DND-41 (cell line): ENCODE measurements at regions not wholly inside any gene's neighbourhood (a gene's known extent, or its start where the extent isn't known, plus 50 kb on each side); places are given as distances from the start of the nearest gene placed in this dataset.

Experiments used
- ATAC-seq: fragments of 200-7000 bp; cut with Tn5 transposase; 3 replicates; pipeline ENCODE4 v1.9.1; 2021; ENCODE audit warnings: low read depth; ENCODE audit not compliant: insufficient read depth
- DNase-seq: peaks from one replicate; pipeline ENCODE4 v3.0.0-alpha.2; 2020
- H2AFZ ChIP-seq: 2 replicates; pipeline ENCODE4 v1.6.0; 2012; ENCODE audit warnings: low read depth, low read length
- H3K27ac ChIP-seq: 2 replicates; pipeline ENCODE4 v1.5.1; 2012; ENCODE audit warnings: low read length, inconsistent platforms
- H3K27me3 ChIP-seq: fragments of 200-600 bp; sonication (generic); 2 replicates; pipeline ENCODE4 v1.6.0; 2012; ENCODE audit warnings: low read length, mild to moderate bottlenecking, inconsistent platforms; ENCODE audit not compliant: insufficient read depth, poor library complexity
- H3K36me3 ChIP-seq: 2 replicates; pipeline ENCODE4 v1.5.1; 2012; ENCODE audit warnings: low read length, inconsistent platforms; ENCODE audit not compliant: insufficient read depth
- H3K4me1 ChIP-seq: 2 replicates; pipeline ENCODE4 v1.5.1; 2012; ENCODE audit warnings: mild to moderate bottlenecking, low read length; ENCODE audit not compliant: insufficient read depth
- H3K4me2 ChIP-seq: 2 replicates; pipeline ENCODE4 v1.6.0; 2012; ENCODE audit warnings: mild to moderate bottlenecking, moderate library complexity, low read length, inconsistent platforms; ENCODE audit not compliant: insufficient read depth
- H3K4me3 ChIP-seq, 2 experiments: fragments of 200-600 bp in 1 of 2; shearing (Covaris generic) in 1 of 2; 2 replicates each; pipeline ENCODE4 v1.5.1; 2012 to 2016; ENCODE audit warnings: inconsistent platforms in 2 of 2, low read length in 2 of 2, mild to moderate bottlenecking in 2 of 2, low read depth in 1 of 2, moderate library complexity in 1 of 2
- H3K79me2 ChIP-seq: 2 replicates; pipeline ENCODE4 v1.6.0; 2012; ENCODE audit warnings: low read length, inconsistent platforms; ENCODE audit not compliant: insufficient read depth
- H3K9ac ChIP-seq: 2 replicates; pipeline ENCODE4 v1.6.0; 2012; ENCODE audit warnings: low read depth, mild to moderate bottlenecking, inconsistent platforms, low read length, moderate library complexity
- H3K9me3 ChIP-seq: 2 replicates; pipeline ENCODE4 v1.5.1; 2012; ENCODE audit warnings: low read length, moderate library complexity, mild to moderate bottlenecking, inconsistent platforms; ENCODE audit not compliant: insufficient read depth, severe bottlenecking
- H4K20me1 ChIP-seq: 2 replicates; pipeline ENCODE4 v1.6.0; 2012; ENCODE audit warnings: low read length; ENCODE audit not compliant: insufficient read depth
- CTCF ChIP-seq: IDR thresholded peaks from 2 replicates; pipeline ENCODE4 v1.5.1; 2012; ENCODE audit warnings: borderline replicate concordance, low read length, moderate library complexity, mild to moderate bottlenecking; ENCODE audit not compliant: poor library complexity, severe bottlenecking; ENCODE audit errors: extremely low read depth
- EZH2 ChIP-seq: IDR thresholded peaks from 3 replicates; pipeline ENCODE4 v1.6.1; 2012; ENCODE audit warnings: borderline replicate concordance, low read depth, mild to moderate bottlenecking, moderate library complexity, low read length, inconsistent platforms; ENCODE audit not compliant: severe bottlenecking

GRCh38 chr5:54915466-54916027, 69.8 kb downstream of the ESM1 start:
- no peaks in the 10 kb centered on the region for H3K9me3 ChIP-seq
- no peak overlapping the region for H3K9ac ChIP-seq
- DNase-seq (no peak), ATAC-seq (no peak)
- no peak overlapping the region for H2AFZ ChIP-seq
- H3K4me1 ChIP-seq: no peaks in the 10 kb centered on the region
- no peaks in the 10 kb centered on the region for H3K36me3 ChIP-seq
- no peak overlapping the region for H3K4me2 ChIP-seq
- H3K79me2 ChIP-seq: no peaks in the 10 kb centered on the region
- H4K20me1 ChIP-seq: no peaks in the 10 kb centered on the region
- H3K27ac ChIP-seq: no peak overlapping the region
- no peaks in the 10 kb centered on the region for H3K27me3 ChIP-seq
- no peak overlapping the region for H3K4me3 ChIP-seq
- no peak for TF ChIP-seq EZH2
- no peak for TF ChIP-seq CTCF

GRCh38 chr5:54912021-54912420, 73.4 kb downstream of the ESM1 start:
- TF ChIP-seq CTCF (no peak), EZH2 (no peak)
- no peaks in the 10 kb centered on the region for H4K20me1 ChIP-seq
- H3K27me3 ChIP-seq: no peaks in the 10 kb centered on the region
- no peak overlapping the region for H3K4me3 ChIP-seq
- H3K79me2 ChIP-seq: no peaks in the 10 kb centered on the region
- DNase-seq (no peak), ATAC-seq (no peak)
- H3K36me3 ChIP-seq: no peaks in the 10 kb centered on the region
- no peaks in the 10 kb centered on the region for H3K9me3 ChIP-seq
- H2AFZ ChIP-seq: no peak overlapping the region
- H3K4me1 ChIP-seq: no peaks in the 10 kb centered on the region
- no peak overlapping the region for H3K9ac ChIP-seq
- no peak overlapping the region for H3K27ac ChIP-seq
- H3K4me2 ChIP-seq: no peak overlapping the region

GRCh38 chr5:54909911-54910870, 75.2 kb downstream of the ESM1 start:
- H2AFZ ChIP-seq: no peak overlapping the region

More at GRCh38 chr5:54909911-54910870, 75.2 kb downstream of the ESM1 start:
- TF ChIP-seq CTCF (no peak), EZH2 (no peak)
- no peak for DNase-seq
- 0 out of 3 replicates have a peak, but pooled peaks have one; percentile 35 for ATAC-seq
- H3K9ac ChIP-seq: no peak overlapping the region
- H3K36me3 ChIP-seq: no peaks in the 10 kb centered on the region
- H3K79me2 ChIP-seq: no peaks in the 10 kb centered on the region
- H3K27me3 ChIP-seq: no peaks in the 10 kb centered on the region
- no peaks in the 10 kb centered on the region for H3K9me3 ChIP-seq
- H3K27ac ChIP-seq: no peak overlapping the region
- H3K4me1 ChIP-seq: no peaks in the 10 kb centered on the region
- H4K20me1 ChIP-seq: no peaks in the 10 kb centered on the region
- H3K4me3 ChIP-seq: no peak overlapping the region
- H3K4me2 ChIP-seq: no peak overlapping the region
